ENCODE measurements at regions not wholly inside any gene's neighbourhood (a gene's known extent, or its start where the extent isn't known, plus 50 kb on each side); places are given as distances from the start of the nearest gene placed in this dataset.
"Not testable (repeated sequence)": the region's sequence is repeated elsewhere in the genome, so short reads cannot be mapped to it uniquely, and the experiment has no call there.

DNA sequence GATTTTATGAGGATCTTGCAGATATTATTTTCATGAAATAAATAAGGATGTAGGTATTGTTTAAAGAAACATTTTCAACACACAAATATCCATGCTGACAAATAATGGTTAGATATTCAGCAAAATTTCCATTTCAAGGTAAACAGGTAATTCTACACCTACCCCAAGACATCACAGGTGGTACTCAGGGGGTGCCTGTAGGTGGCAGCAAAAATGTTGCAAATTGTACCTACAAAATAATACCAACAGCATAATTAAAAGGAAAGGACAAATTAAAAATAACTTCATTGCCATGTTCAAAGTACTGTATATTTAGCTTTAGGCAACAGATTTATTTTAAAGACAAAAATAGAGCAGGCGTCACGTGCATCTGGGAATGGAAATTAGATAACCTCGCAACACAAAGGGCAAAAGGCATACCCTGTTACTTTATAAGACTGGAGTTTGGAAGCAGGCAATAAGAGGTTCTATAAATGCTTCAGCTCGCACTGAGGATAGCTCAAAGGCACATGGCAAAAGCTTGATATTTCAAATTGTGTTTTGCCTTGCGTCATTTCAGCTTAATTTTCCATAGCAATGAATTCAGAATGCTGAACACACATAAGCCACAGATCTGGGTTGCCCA, 630.5 kb downstream of the TDRD15 start:
- in situ Hi-C loops (cut with HindIII; ENCODE audit: low pct_unique_long_range_greater_than_20kb, low sequenced_read_pairs): no loop called here
- no peak for DNase-seq (ENCODE audit: low read depth)

DNA sequence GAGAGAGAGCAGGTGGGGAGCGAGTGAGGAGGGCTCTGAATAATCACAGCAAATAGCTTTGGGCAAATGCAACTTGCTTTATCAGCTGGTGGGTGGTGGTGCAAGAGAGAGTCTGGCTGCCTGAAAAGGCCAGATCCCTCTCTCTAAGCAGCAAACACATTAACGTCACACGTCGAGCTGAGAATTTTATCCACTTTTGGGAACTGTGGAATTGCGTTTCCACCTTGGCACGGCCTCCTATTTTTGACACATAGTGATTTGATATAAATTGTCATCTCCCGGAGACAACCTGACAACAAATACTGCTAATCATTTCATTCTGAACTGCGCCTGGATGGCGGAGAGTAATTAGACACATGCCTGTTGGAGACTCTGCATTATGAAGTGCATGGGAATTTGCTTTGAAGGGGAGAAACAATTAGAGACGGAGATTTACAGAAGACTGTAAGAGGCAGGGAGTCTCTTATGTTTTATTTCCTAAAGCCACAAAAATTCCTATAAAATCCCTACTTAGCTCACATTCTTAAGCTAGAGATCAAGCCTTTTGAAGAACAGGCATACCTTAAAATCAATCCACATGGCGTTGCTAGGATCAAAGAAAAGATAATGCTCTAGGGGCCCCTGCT, 634.1 kb downstream of the TDRD15 start:
- DNase-seq (ENCODE audit: low read depth): no peak
- in situ Hi-C loops (cut with HindIII; ENCODE audit: low pct_unique_long_range_greater_than_20kb, low sequenced_read_pairs): no loop called here

DNA sequence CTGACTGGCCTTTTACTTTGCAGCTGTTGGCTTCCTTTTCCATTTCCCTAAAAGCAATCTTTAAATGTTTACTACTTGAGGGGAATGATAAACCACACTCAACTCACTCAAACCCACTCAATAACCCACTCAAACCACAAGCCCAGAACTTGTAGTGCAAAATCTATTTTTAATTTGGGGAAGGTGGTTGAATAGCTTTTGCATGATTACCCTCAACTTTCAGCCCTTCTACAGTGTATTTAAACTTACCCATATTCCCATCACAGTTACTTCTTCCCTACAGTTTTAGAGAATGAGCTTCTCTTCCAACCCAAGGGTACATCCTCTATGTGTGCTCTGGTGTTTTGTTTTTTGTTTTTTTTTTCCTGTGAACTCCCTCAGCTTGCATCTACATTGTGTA, 636.1 kb downstream of the TDRD15 start:
- in situ Hi-C loops (cut with HindIII; ENCODE audit: low pct_unique_long_range_greater_than_20kb, low sequenced_read_pairs): no loop called here
- no peak for DNase-seq (ENCODE audit: low read depth)

DNA sequence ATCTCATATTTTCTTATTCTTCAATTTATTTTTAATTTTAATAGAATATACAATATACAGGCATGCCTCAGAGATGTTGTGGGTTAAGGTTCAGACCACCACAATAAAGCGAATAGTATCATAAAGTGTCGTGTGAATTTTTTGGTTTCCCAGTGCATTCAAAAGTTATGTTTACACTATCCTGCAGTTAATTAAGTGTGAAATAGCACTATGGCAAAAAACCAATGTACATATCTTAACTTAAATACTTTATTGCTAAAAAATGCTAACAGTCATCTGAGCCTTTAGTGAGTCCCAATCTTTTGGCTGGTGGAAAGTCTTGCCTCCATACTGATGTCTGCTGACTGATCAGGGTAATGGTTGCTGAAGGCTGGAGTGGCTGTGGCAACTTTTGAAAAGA, 637.6 kb downstream of the TDRD15 start:
- in situ Hi-C loops (cut with HindIII; ENCODE audit: low pct_unique_long_range_greater_than_20kb, low sequenced_read_pairs): no loop called here
- DNase-seq (ENCODE audit: low read depth): no peak

DNA sequence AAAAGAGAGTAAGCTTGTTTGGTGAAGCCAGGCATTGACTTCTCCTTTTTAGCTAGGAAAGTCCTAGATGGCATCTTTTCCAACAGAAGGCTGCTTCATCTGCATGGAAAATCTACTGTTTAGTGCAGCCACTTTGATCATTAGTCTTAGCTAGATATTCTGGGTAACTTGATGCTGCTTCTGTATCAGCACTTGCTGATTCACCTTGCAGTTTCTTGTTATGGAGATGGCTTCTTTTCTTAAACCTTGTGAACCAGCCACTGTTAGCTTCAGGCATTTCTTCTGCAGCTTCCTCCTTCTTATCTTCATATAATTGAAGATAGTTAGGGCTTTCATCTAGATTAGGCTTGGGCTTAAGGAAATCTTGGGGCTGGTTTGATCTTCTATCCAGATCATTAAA, 639.7 kb downstream of the TDRD15 start:
- in situ Hi-C loops (cut with HindIII; ENCODE audit: low pct_unique_long_range_greater_than_20kb, low sequenced_read_pairs): no loop called here
- no peak for DNase-seq (ENCODE audit: low read depth)

DNA sequence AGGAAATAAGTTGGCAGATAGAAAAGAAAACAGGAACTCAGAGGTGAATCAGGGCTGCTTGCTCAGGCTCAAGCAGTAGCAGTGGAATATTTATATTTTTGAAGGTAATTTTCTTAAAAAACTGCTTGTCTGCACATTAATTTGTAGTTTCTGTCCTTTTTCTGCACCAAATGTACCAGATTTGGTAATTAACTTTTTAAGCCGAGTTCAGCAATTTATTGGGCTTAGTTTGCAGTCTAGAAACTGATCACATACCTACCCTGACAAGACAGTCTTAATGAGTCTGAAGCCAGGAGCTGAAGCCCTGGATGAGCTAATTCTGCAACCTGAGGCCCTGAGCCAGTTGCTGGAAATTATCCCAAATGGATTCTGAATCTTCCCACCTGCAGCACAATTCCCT, 647.0 kb downstream of the TDRD15 start:
- DNase-seq (ENCODE audit: low read depth): no peak
- in situ Hi-C loops (cut with HindIII; ENCODE audit: low pct_unique_long_range_greater_than_20kb, low sequenced_read_pairs): no loop called here

DNA sequence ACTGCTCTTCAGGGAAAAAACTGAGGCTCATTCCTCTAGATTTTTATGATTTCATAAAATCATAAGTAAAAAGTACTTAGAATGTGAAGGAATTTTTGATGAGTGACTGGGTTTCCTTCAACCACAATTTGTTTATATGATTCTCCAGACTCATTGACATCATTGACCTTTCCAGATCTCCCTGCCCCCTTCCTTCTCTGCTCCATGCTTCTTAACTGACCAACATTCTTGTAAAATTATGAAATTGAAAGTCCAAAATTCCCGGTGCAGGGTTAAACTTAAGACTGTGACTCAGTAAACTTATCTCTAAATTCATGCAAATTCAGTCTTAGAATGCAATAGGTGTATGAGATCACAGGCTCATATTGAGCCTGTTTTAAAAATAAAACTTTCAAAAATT, 648.9 kb downstream of the TDRD15 start:
- in situ Hi-C loops (cut with HindIII; ENCODE audit: low pct_unique_long_range_greater_than_20kb, low sequenced_read_pairs): no loop called here
- no peak for DNase-seq (ENCODE audit: low read depth)

DNA sequence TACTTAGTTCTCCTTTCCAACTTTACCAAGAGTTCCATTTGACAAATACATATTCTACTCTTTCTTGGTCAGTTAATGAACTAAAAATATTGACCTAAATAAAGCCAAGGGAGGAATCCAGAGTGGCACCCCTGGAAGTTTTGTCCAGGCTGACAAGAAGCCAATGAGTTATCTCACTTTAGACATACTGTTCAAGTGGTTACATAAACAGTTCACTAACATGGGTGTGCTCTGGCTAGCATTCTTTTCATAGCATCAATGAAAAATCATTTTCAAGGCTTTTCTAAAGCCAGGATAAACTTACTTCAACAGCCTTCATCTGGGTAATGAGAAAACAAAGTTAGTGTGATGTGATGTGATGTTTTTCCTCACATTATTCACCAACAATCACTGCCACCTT, 649.4 kb downstream of the TDRD15 start:
- in situ Hi-C loops (cut with HindIII; ENCODE audit: low pct_unique_long_range_greater_than_20kb, low sequenced_read_pairs): no loop called here
- DNase-seq (ENCODE audit: low read depth): no peak

DNA sequence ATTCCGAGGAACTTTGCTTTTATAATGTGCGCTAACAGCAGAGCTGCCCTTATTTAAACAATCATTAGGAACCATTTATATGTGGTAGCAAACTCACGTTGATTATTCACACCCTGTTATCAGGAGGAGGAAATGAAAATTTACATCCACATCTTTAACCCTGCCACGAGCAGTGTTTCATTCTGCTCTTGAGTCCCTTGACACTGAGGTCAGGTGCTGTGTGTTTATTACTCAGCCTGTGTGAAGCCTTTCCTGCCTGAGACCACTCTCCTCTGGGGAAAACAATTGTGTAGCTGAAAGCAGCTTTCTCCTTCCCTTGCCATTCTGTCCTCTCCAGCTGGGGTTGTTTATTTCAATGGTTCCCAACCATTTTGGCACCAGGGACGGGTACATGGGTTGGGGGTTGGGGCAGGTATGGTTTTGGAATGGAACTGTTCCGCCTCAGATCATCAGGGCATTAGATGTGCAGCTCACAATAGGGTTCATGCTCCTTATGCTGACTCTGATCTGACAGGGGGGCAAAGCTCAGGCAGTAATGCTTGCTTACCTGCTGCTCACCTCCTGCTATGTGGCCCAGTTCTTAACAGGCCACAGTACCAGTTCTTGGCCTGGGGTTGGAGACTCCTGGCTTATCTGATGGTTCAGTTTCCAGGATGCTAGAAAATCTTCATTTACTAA, 651.1 kb downstream of the TDRD15 start:
- in situ Hi-C loops (cut with HindIII; ENCODE audit: low pct_unique_long_range_greater_than_20kb, low sequenced_read_pairs): no loop called here
- DNase-seq (ENCODE audit: low read depth): no peak

DNA sequence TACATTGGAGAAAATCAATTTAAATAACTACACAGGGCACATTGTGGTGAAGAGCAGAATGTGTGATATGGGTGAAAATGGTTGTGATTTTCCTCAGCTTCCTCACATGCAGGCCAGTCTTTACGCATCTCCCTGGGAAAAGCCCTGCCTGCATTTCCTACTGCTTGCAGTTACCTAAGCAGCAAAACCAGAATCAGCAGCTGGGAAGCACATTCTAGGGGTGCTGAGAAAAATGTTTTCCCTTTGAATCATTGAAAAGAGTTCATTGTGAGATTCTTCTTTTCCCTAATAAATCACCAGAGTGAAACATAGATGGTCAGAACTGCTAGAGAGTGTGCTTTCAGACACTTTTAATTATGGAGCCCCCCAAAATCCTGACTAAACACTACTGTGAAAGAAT, 656.0 kb downstream of the TDRD15 start:
- in situ Hi-C loops (cut with HindIII; ENCODE audit: low pct_unique_long_range_greater_than_20kb, low sequenced_read_pairs): no loop called here
- no peak for DNase-seq (ENCODE audit: low read depth)

DNA sequence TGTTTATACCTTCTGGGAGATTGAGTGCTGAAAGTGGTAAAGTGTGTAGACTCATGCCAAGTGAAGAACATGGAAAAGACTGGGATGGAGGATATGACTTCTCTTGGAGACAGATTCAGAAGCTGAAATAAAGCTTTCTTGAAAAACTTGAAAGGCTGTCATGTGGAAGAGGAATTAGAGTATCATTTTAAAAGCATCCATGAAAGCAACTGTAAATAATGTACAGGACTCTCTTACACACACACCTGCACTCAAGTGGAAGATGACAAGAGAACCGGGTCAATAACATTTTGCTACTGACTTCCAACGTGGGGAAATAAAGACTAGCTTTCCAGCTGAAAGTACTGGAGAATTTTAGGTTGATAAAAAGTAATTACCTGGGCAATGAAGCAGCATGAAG, 658.2 kb downstream of the TDRD15 start:
- in situ Hi-C loops (cut with HindIII; ENCODE audit: low pct_unique_long_range_greater_than_20kb, low sequenced_read_pairs): no loop called here

DNA sequence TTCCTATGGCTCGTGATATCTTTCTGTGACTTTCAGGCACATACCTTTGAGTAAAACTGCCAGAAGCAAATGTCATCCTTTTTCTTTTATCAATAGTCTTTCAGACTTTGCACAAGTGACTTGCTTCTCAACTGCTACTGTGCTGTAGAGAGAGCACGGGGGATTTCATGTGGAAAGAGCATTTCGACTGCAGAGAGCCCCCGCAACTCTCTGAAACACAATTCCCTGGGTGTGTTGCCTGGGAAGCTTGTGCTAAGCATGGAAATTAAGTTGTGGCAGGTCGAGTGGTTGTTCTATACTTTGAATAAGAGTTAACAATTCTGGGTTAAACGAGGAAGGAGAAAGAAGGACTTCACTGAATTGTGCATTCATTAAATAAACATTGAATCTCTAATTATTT, 659.1 kb downstream of the TDRD15 start:
- in situ Hi-C loops (cut with HindIII; ENCODE audit: low pct_unique_long_range_greater_than_20kb, low sequenced_read_pairs): no loop called here
- DNase-seq (ENCODE audit: low read depth): no peak

More for the DNA sequence above, 658.2 kb downstream of the TDRD15 start:
- DNase-seq (ENCODE audit: low read depth): no peak

DNA sequence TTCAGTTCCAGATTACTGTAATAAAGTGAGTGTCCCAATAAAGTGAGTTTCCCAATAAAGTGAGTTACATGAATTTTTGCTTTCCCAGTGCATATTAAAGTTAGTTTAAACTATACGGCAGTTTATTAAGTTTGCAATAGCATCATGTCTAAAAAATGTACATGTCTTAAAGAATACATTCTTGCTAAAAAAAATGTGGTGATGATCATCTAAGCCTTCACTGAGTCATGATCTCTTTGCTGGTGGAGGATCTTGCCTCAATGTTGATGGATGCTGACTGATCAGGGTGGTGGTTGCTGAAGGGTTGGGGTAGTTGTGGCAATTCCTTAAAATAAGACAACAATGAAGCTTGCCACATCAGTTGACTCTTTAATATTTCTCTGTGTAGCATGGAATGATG, 664.2 kb downstream of the TDRD15 start:
- in situ Hi-C loops (cut with HindIII; ENCODE audit: low pct_unique_long_range_greater_than_20kb, low sequenced_read_pairs): no loop called here
- DNase-seq (ENCODE audit: low read depth): no peak

DNA sequence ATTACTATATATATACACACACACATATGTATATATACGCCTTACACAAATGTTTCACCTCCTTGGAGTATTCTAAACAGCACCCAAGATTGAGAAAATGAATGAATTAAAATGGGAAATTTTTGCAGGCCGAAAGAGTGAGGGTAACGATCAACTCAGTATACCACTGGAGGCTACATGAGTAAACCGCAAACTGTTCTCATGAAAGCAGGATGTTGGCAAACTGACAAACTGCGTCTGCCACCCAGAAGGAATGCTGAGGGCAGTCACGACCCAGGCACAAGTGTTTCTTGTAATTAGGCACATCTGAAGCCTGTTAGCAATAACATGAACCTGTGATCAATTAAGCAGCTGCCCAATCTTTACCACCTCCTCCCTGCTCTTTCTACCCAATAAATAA, 666.5 kb downstream of the TDRD15 start:
- in situ Hi-C loops (cut with HindIII; ENCODE audit: low pct_unique_long_range_greater_than_20kb, low sequenced_read_pairs); DNase-seq (ENCODE audit: low read depth): not testable (repeated sequence)

DNA sequence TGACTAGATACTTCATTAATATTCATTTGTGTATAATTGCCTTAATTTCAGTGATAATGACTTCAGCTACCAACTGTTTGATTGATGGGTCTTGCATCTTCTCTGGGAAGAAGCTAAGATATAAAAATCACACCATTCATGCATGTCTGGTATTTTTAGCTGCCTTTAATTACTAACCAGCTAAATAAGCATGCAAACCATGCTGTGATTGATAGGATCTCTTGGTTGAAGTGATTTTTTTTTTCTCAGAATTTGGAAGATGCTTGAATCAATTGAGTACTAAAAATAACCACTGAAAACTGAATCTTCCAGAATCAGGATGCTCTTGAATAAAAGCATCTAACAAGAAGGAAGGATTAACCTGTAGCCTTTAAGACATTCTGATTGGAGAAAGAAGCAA, 668.8 kb downstream of the TDRD15 start:
- DNase-seq (ENCODE audit: low read depth): no peak
- in situ Hi-C loops (cut with HindIII; ENCODE audit: low pct_unique_long_range_greater_than_20kb, low sequenced_read_pairs): no loop called here

DNA sequence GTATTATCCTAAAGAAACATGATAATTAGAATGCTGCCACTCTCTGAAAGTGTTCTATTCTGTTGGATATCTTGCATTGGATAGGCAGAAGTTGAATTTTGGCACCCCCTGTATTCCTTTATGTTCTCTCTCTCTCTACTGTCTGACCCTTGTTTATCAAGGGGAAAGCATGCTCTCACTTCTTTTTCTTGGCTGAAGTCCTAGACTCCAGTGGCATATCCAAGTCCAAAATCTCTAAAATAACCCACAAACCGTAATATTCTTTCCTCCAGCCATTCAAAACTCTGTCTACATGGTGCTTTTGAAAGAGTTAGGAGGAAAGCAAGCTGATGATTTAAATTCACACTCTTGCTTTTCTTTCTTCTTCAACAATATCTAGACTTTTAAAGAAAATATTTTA, 669.7 kb downstream of the TDRD15 start:
- in situ Hi-C loops (cut with HindIII; ENCODE audit: low pct_unique_long_range_greater_than_20kb, low sequenced_read_pairs): no loop called here
- no peak for DNase-seq (ENCODE audit: low read depth)

DNA sequence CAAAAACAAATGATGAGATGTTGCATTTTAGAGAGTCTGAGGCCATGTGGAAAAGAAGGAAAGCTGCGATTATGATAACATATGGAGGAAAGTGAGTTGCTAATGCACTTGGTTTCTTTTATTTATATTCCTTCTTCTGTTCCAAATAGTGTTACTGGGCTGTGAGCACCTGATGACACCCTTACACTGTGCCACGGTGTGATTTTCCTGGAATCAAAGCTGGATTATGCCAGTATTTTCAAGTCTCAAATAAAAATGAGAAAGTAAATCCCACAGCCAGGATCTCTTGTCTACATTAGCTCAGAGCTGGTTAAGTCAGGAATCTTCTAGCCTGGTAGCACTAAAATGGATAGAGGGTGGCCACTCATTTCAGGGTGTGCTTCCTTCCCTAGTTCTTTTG, 670.8 kb downstream of the TDRD15 start:
- DNase-seq (ENCODE audit: low read depth): no peak
- in situ Hi-C loops (cut with HindIII; ENCODE audit: low pct_unique_long_range_greater_than_20kb, low sequenced_read_pairs): no loop called here

DNA sequence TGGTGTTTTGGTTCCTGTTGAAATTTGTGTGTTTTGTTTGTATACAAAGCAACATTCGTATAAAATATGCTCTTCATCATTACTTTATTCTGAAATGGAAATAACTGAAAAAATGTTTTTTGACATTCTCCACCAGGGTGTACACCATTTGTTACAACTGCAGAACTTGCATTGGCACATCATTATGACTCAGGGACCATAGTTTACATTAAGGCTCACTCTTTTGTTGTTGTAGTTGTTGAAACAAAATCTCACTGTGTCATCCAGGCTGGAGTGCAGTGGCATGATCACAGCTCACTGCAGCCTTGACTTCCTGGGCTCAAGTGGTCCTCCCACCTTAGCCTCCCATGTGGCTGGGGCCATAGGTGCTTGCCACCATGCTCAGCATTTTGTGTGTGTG, 676.6 kb downstream of the TDRD15 start:
- in situ Hi-C loops (cut with HindIII; ENCODE audit: low pct_unique_long_range_greater_than_20kb, low sequenced_read_pairs): no loop called here

DNA sequence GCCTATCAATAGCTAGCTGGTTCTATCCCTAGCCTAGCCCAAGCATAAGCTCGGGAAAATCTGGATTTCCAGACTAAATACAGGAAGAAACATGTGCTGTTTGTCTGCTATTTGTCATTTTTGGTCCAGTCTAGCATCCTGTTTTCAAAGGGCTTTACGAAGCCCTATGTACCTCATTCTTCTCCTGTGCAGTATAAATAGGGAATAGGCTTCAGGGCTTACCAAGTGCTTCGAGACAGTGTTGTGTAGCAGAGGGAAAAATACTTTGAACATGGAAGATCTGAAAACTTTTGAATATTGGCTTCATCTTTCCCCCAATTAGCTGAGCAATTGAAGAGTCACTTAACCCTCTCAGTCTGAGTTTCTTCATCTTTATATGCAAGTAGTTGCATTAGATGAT, 679.8 kb downstream of the TDRD15 start:
- DNase-seq (ENCODE audit: low read depth): no peak
- in situ Hi-C loops (cut with HindIII; ENCODE audit: low pct_unique_long_range_greater_than_20kb, low sequenced_read_pairs): no loop called here

More for the DNA sequence above, 676.6 kb downstream of the TDRD15 start:
- DNase-seq (ENCODE audit: low read depth): no peak

DNA sequence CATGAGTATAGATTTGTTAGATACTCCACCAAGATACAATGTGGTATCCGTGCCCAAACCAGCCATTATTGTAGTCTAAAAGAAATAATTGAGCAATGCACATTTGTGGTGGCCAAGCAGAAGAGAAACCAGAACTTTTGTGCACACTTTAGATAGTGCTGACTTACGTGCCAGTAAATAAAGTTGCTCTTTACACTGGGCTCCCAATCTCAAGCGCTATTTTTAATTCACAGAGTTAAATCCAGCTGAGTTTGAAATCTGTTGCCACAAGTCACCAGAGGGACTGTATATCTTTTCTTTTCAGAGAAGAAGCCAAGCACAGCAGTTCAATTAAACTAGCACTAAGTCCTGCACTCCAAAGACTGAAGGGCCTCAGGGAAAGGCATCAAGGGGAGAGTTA, 680.4 kb downstream of the TDRD15 start:
- DNase-seq (ENCODE audit: low read depth): no peak
- in situ Hi-C loops (cut with HindIII; ENCODE audit: low pct_unique_long_range_greater_than_20kb, low sequenced_read_pairs): no loop called here
